ENCODE measurements at regions not wholly inside any gene's neighbourhood (a gene's known extent, or its start where the extent isn't known, plus 50 kb on each side); places are given as distances from the start of the nearest gene placed in this dataset.
A peak's percentile ranks its signal among the peaks of the same experiment; 100 is the strongest.
"Not testable (repeated sequence)": the region's sequence is repeated elsewhere in the genome, so short reads cannot be mapped to it uniquely, and the experiment has no call there.

DNA sequence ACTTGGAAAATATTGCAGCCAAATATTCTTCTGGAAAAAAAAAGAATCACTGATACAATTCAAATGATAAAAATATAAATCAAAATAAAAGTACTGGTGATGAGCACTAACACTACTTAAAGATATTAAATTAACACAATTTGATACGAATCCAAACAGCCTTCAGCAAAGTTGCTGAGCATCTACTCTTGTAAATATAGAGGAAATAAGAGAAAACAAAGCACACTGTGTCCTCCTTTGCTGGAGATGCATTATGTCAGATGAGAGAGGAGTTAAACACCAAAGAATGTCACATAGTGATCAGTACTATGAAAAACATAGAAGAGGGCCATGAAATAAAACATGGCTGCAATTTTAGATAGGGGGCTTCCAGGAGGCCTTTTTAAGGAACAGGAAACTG is 177.4 kb upstream of the RNPC3 start:
- DNase-seq = no peak

DNA sequence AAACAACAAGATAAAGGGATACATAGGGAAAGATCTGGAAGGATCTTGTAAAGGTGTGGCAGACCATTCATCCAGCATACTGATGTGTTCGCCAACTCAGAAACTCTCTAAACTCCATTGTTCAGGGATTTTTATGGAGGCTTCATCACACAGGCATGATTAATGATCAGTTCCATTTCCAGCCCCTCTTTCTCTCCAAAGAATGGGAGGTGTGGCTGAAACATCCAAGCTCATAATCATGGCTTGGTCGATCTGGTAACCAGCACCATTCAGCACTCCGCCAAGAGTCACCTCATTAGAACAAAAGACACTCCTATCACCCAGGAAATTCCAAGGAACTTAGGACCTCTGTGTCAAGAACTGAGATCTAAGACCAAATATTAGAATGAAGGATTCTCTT is 180.6 kb upstream of the RNPC3 start:
- no peak for DNase-seq

DNA sequence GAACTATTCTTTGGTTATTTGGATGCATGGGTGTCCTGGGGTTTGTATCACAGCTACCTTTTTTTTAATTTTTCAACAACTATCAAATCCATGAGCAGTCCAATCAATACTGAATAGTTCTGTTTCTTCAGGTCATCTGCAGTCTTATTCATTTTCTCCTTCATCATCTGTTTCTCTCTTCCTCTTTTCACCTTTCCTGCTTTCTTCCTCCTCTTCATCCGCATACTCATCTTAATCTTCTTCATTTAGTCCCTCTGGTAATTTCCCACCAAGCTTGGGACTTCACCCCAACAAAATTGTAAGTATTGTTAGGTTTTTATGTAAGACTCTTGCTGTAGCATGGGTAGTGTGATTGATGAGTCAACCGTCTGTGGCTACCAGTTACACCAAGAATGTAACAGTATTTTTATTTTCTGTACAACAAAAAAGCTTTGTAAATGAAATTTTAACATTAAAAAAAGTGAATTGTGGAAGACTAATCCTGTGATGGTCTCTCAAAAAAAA is 184.1 kb upstream of the RNPC3 start:
- no peak for DNase-seq

DNA sequence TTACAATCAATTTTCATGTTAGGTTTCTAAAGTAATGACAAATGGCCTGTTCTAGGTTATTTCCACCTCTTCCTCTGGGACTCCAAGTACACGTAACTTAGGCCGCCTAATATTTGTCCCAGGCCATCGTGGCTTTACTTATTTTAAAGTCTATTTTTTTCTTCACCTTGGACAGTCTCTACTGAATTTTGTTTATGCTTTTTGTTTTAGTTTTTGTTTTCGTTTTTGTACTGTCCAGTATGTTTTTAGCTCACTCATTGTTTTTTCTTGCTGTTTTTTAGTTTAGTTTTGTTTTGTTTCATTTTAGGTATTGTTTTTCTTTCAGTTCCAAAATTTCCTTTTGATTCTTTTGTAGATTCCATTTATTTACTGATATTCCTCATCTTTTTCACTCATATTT is 187.7 kb upstream of the RNPC3 start:
- no peak for DNase-seq

DNA sequence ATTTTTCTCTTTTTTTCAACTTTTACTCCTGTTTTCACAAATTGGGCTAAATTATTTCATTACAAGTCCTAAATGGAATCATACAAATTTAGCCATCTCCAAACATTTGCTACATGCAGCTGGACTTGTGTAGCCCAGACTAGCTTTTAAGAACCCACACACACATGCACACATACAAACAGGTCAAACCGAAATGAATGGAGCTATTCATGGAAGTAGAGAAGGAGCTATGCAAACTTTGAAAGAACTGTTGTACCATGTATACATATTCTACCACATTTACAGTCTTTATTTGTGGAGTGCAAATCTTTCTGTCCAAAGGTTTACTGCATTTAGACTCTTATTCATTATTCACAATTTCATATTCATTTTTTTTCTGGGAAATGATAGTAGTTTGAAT is 189.1 kb upstream of the RNPC3 start:
- DNase-seq = no peak

DNA sequence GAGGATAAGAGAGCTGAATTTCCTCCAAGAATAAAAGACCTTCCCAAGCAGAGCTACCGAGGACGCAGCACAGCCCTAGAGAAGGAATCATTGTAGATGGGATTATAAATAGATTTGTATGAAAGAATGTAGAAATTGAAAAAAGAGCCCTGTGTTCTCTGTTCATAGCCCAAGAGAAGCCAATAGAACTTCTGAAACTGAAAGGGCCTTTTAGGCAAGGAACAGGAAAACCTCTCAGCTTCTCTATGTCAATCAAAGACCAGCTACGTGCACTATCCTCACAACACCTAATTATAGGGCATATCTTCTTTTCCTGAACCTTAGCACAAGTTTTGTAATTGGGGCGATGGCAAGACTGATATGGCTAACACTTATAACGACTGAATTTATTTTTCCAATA is 192.4 kb upstream of the RNPC3 start:
- DNase-seq = no peak

DNA sequence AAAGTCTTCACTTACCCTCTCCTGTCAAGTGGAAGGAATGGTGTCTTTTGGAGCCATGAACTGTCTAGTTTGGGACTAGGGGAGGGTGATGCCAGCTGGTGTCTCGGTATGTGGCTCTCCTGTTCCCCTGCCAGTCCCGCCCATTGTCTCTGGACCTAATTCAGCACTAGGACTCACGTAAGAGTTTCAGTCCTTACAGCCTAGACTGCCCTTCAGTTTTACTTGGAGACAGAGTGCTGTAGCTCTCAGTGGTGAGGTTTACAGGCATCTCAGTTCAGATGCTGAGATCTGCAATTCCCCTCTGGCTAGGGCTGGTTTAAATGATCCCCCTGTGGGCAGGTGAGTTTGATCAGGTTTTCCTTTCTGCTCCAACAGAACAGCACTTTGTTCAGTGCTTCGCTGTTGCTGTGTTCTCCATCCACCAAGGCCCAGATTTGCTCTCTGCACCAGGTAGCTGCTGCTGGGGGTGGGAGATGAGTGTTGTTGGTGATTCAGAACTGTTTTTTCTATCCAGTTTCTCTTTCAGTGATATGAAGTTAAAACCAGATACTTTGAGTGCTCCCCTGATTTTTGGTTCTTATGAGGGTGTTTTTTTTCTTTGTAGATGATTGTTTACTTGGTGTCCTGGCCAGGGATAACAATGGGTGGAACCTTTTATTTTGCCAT is 198.3 kb upstream of the RNPC3 start:
- no peak for DNase-seq

DNA sequence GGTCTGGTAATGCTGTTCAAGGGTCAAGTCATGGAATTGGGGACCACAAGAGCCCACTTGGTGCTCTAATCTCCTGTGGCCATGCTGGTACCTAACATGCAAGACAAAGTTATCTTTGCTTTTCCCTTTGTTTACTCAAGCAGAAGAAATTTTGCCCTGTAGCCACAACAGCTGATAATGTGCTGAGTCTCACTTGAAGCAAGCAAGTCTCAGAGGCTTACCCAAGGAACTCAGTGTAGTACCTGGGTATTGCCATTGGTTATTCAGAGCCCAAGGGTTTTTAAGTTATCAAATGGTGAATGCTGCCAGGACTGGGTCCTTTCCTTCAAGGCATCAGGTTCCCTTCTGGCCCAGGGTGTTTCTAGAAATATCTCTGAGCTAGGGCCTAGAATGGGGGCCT is 198.9 kb upstream of the RNPC3 start:
- no peak for DNase-seq

DNA sequence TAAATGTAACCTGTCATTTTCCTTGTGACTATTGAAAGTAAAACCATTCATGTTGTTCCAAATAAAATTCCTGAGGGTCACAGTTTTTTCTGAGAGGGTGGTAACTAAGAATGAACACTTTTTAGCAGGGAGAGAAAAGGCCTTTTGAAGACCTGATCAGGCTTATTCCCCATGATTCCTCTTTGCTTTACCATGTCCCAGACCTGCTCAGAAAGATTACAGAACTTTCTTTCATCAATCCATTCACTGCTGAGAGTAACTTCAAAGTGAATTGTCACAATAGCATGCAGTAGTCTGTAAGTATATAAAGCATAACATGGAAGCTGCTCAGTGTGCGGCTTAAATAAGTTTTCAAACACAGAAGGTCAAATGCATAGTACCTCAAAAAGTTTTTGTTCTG is 201.5 kb upstream of the COL11A1 start:
- no peak for DNase-seq

DNA sequence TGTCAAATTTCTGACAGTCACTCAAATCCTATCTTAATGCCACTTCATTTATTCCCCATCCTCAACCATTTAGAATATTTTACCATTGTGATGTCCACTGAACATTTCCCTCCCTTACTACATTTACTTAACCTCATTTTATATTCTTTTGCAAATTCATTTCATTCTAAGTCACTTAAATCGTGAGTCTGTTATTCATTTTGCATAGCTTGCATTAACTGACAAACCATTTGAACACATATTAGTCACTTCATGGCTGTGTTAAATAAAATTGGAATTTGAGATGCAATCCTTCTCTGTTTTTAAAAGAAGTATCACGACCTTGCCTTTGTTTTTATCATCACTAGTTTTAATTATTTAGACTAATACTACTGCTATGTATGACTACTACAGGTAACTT is 199.4 kb upstream of the COL11A1 start:
- DNase-seq = no peak

DNA sequence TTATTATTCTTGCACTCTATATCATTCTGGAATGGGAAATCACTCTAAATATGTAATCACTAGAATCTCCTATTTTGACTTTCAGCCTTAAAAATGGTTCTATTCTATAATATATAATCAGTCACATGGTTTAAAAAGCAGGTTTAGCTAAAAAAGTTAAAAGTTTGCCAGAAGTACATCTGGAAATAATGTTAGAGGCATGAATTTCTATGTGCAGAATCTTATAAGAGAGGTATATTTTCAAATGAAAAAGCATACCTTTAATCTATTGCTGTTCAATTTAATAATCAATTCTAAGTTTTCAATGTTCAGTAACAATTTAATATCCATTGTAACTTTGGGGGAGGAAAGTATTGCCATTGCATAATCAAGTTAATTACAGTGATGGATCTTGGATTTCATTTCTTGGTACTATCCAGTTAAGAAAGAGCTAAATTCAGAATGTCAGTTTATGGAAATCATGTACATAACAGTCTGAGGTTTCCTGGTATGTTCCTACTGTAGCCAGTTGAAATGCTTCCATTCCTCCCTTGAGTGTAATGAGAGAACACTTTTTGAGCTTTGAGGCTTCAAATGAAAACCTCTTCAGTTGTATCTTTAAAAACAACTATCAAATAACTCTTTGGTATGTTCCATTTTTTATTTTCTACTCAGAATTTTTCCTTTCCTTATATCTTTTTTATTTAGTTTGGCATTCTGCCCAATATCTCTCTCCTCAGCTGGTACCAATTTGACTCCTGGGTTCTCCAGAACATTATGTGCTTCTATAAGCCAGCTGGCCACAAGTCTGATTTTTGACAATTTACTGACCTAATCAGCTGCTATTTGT is 175.7 kb upstream of the COL11A1 start:
- DNase-seq = peak; percentile 45

DNA sequence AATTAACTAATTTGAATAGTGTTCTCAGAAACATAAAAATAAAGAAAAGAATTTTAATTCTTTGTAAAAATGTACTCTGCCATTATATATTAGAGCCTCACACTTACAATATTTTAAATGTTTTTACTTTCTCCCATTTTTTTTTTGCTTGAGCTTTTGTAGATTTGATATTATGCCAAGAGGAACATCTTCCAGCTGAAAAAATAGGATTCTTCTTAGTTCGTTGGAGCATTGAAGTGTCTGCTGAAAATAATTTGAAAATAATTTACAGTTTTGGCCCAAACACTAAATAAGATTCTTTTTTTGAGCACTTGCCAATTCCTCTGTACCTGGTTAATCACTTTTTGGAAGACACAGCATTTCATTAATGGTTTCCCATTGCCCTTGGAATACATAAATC is 175.0 kb upstream of the COL11A1 start:
- DNase-seq = no peak

DNA sequence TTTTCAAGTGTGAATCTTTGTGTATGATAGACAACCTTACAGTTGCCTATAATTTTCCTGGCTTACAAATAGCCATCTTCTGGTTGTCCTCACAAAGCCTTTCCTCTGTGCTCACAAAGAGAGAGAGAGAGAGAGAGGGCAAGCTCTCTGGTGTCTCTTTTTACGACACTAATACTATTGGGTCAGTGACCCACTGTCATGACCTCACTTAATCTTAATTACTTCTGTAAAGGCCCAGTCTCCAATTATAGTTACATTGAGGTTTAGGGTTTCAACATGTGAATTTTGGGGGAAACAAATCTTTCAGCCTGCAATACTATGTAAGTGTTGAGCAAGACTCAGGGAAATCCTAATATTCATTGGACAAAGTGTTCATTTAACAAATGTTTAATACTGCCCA is 167.4 kb upstream of the COL11A1 start:
- DNase-seq = no peak

DNA sequence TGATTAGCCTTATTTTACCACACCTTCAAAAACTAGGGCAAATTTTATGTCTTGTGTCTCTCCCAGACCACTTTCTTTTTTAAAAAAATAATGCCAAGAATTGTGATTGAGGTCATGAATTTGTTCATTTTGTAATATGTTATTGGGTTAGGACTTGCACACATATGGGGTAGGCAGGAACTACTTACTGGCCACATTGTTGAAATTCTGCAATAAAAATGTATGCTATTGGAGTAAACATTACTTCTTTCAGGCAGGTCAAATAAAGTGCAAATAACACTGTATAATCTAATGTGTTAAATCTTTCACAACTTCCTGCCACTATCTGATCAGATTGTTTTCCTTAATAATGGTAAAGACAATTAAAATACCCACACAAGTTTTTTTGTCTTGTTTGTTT is 166.6 kb upstream of the COL11A1 start:
- DNase-seq = no peak

DNA sequence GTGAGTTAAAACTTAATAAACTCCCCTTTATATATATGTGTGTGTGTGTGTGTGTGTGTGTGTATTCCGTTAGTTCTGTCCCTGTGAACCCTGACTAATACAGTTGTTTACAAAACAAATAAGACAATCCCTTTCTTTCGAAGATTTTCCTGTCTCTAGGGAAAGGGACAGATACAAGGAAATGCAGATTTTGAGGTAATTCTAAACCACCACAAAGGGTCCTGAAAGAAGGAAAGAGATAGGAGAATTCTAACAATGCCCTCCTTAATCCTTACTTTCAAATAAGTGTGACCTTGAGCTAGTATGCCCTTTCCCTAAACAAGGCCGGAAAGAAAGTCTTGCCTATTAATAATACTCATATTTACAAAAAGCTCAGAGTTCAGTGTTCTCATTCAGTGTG is 164.8 kb upstream of the COL11A1 start:
- no peak for DNase-seq

DNA sequence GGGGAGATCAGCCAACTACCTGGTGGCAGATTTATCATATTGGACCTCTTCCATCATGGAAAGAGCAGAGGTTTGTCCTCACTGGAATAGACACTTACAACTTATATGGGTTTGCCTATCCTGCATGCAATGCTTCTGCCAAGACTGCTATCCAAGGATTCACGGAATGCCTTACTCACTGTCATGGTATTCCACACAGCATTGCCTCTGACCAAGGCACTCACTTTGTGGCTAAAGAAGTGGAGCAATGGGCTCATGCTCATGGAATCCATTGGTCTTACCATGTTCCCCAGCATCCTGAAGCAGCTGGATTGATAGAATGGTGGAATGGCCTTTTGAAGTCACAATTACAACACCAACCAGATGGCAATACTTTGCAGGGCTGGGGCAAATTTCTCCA is 163.1 kb upstream of the COL11A1 start:
- not testable (repeated sequence) for DNase-seq

DNA sequence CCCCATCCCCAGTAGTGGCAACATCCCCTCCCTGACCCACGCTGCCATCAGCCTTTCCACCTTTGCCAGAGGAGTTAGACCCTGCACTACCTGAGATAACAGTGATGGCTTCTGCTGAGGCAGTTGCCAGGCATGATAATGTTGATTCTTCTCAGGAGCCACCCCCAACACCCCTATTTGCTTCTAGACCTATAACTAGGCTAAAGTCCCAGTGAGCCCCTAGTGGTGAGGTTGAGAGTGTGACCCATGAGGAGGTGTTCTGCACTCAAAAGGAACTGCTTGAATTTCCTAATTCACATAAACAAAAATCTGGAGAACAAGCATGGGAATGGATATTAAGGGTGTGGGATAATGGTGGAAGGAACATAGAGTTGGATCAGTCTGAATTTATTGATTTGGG is 159.6 kb upstream of the COL11A1 start:
- DNase-seq = no peak

DNA sequence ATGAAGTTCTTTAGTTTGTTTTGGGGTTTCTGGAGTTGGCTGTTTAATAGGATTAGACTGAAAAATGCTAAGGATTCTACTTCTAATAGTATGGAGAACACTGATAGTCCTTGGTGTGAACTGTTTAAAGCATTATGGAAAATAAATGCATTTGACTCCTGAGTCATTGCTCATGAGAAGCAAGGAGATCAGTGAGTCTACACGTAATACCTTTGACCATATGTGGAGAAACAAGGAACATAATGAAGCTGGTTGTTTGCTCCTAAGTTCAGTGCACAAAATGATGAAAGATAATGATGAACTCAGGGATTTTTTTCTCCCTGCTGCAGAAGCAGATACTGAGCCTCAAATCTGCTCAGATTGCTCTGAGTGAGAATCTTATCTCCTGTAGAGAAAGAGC is 158.9 kb upstream of the COL11A1 start:
- no peak for DNase-seq

DNA sequence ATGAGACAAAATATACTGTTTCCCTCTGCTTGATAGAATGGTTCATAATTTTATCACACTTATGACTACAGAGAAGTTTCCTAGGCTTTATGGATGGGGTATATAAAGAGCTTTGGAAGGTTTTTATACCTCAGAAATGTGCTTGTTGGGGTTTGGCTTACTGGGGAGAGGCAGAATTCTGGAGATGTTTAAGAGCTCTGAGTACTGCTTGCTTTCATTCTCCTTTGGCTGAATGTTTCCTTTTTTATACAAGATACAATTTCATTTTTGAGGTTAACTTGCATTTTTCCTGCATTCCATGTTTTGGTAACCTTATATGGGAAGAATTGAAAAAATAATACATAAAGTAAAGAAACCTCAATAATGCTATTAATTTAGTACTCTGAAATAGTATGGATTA is 157.7 kb upstream of the COL11A1 start:
- no peak for DNase-seq

DNA sequence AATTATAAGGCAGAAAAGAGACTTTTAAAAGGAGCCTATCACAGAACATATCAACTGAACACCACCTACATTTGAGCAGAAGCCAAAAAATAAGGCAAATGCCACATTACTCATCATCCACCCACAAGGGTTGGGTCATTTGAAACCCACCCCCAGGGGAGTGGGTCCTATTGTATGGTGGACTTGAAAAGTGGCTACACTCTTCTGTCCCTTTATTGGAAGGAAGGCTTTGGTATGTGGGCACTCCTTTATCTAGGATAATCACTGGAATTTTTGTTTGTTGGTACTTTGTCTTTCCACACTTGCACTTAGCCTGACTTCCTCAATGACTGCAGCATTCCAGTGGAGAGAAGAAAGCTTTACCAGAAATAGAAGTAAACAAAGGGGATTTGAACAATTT is 157.2 kb upstream of the COL11A1 start:
- no peak for DNase-seq

DNA sequence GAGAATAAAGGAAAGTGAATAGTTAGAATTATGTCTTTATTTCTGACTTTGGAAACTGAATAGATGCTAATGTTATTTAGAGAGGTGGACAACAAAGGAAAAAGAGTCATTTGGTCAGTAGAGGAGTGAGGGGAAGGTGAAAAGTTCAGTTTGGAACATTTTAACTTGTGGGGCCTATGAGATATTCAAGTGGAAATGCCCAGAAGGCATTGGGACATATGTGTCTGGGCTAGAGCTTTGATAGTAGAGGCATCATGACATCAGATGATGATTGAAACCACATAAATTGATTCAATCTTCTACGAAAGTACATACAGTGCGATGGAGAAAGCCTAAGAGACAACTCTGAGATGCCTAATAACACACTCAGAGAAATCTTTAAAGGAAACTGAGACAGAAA is 151.7 kb upstream of the COL11A1 start:
- no peak for DNase-seq

DNA sequence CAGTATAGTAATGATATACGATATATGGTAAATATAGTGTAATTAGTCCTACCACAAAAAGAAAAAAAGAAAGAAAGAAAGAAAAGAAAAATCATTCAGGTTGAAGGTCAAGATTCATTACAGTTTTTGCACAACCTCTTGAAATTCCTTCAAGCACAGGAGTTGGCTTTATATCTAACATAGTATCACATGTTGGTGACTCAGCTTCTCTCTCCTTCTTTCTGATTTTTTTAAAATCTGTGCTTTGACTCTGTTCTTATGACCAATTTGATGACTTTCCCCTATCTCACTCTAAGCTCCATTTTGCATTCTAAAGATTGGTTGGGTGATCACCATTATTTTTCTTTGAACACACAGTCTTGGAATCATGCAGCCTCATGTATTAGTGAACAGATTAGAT is 148.2 kb upstream of the COL11A1 start:
- DNase-seq = no peak

DNA sequence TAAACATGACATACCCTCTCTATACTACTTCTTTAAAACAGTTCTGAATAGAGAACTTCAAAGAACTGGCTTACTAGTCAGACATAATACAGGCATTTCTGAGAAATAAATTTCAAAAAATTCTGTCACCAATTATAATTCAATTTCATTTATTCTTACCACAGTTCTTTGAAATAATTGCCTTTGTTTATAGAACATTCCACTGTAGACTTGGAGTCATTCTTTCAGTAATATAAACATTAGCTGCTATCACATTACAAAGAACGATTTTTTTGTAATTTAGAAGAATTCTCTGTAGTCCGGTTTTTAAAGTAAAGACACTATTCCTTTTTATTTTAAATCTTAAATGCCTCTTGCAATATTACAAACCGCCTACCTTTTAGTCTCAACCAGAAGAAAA is 146.4 kb upstream of the COL11A1 start:
- no peak for DNase-seq

DNA sequence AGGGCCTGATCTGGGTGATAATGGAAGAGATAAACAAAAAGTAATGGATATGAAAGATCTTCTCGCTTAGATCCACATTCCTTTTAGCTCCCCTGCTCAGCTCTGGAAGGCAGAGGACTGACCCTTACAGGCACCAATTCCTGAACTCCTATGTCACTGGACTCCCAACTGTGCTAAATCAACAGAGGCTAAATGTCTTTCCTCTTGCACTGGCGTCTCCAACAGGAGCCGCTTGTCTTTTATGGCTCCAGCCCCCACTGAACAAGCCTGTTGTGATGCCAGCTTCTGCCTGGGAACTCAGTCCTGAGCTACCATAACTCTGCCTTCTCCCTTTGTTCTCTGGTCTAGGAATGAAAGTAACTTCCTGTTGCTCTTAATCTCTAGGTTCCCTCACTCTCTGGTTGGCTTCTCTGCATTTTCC is 142.1 kb upstream of the COL11A1 start:
- DNase-seq = no peak
